ENCODE measurements at regions not wholly inside any gene's neighbourhood (a gene's known extent, or its start where the extent isn't known, plus 50 kb on each side); places are given as distances from the start of the nearest gene placed in this dataset.

DNA sequence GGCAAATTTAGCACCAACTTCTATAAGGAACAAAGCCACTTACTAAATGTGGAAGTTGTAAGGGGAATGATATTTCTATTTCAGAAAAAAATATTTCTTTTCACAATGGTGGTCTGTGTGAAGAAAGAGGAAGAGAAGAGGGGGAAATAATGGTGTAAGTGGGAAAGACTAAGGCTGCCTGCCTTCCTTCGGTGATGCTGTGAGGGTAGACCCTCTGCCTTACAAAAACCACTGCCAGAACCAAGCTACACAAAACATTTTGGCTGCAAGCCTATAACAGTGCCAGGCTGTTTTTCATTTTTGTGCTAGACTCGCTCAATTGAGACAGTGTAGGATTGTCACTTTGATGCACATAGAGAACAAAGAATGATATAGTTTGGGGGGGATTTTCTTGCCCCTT, 286.6 kb downstream of the ZEB2 start:
- Mint-ChIP-seq H3K36me3 (peaks cover 0 to 5% (median 3%) of the 10 kb centered on the region in 3 donors), H3K4me3 (peak overlapping the region in 3 of 5 donors; percentile 2 to 63 (median 28)), H3K27me3 (ENCODE audit: low read depth in 3 of 3) (no peaks in the 10 kb centered on the region), H3K27ac (peak overlapping the region in 2 of 6 donors; percentile 27 to 57), H3K4me1 (peaks cover 42 to 58% of the 10 kb centered on the region in 2 donors), H3K9me3 (no peaks in the 10 kb centered on the region)
- no peak for DNase-seq

DNA sequence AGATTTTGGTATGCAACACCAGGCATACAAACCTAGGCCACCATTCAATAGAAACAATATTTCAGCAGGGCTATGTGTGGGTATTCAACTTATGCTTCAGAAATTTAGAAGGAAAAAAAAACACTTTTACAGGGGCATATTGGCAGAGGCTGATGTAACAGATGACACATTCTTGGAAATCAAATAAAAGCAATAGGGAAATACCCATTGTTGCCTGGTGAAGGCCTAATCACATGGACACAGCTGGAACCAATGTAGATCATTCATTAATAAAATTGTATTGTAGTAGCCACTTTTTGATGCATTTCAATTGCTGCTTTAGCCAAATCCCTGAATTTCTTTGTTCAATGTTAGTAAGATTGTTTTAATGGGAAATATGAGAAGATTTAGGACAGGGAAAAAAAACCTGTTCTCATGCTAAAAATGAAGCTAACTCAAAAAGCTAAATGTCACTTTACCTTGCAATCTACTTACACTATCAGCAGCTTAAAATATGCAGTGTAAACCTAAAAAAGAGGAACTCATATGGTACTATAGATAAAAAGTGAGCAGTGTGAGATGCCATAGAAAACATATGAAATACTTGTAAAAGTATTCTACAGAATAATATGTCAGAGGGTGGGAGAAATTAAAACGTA, 289.4 kb downstream of the ZEB2 start:
- DNase-seq = no peak
- H3K27me3 Mint-ChIP-seq (ENCODE audit: low read depth in 3 of 3) = no peaks in the 10 kb centered on the region
- H3K9me3 Mint-ChIP-seq = no peaks in the 10 kb centered on the region
- H3K27ac Mint-ChIP-seq = no peak overlapping the region
- H3K4me1 Mint-ChIP-seq = peaks cover 31 to 52% of the 10 kb centered on the region in 2 donors
- no peak overlapping the region for H3K4me3 Mint-ChIP-seq
- peaks cover 0 to 3% (median 0%) of the 10 kb centered on the region in 3 donors for H3K36me3 Mint-ChIP-seq

- Mint-ChIP-seq H3K36me3 (peaks cover 0 to 3% (median 0%) of the 10 kb centered on the region in 3 donors), H3K27ac (no peak overlapping the region), H3K27me3 (ENCODE audit: low read depth in 3 of 3) (no peaks in the 10 kb centered on the region), H3K4me3 (no peak overlapping the region), H3K9me3 (no peaks in the 10 kb centered on the region), H3K4me1 (peaks cover 29 to 47% of the 10 kb centered on the region in 2 donors)
- no peak for DNase-seq
Observed at GRCh38 chr2:144230033-144230432, 289.9 kb downstream of the ZEB2 start.

DNA sequence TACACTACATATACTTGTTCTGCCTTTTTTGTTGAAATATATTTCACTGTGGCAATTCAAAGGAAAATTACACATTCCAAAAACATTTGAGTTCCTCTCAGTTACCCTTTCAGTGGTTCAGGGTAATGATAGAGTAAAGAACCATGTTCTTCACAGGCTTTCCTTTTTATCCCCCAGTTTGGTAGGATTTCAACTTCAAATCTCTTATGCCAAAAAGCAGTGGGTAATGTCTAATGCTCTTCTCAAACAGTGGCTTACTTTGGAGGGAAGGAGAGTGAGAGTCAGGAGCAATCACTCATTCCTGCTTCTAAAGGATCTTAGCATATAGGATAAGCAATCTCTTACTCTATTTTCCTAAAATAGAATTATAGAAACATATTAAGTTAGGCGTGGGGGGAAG, 290.6 kb downstream of the ZEB2 start:
- Mint-ChIP-seq H3K4me1 (peaks cover 23 to 39% of the 10 kb centered on the region in 2 donors), H3K4me3 (no peak overlapping the region), H3K27me3 (ENCODE audit: low read depth in 3 of 3) (no peaks in the 10 kb centered on the region), H3K27ac (no peak overlapping the region), H3K9me3 (no peaks in the 10 kb centered on the region), H3K36me3 (peaks cover 0 to 3% (median 0%) of the 10 kb centered on the region in 3 donors)
- DNase-seq = no peak

DNA sequence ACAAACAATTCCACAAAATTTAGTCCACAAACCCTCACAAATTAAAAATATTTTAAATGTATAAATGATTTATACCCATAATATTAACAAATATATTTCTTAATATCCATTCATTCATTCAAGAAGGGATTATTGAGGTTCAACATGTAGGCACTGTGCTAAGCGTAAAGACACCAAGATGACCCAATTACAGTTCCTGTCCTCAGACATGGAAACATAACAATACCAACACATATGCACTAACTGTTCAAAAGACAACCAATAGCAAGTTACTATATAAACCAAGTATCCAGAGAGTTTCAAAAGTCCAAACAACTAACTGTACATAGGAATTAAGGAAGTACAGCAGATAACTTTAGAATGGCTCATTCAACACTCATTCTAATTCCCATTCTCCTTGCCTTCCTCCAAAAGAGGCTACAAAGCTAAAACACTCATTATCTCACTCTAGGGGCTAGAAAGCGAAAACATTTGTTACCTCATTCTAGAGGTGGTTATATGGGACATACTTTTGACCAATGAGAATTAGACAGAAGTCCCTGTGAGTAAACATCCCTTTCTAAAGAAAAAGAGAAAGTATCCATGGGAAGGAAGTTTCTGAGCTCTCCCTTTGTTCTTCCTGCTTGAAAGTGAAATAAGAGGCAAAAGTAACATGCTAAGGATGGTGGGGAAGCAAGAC, 292.4 kb downstream of the ZEB2 start:
- H3K27me3 Mint-ChIP-seq (ENCODE audit: low read depth in 3 of 3) = no peaks in the 10 kb centered on the region
- peak overlapping the region in 1 of 5 donors; percentile 34 for H3K4me3 Mint-ChIP-seq
- peaks cover 8 to 22% of the 10 kb centered on the region in 2 donors for H3K4me1 Mint-ChIP-seq
- peaks cover 0 to 3% (median 0%) of the 10 kb centered on the region in 3 donors for H3K36me3 Mint-ChIP-seq
- peak overlapping the region in 1 of 6 donors; percentile 12 for H3K27ac Mint-ChIP-seq
- no peak for DNase-seq
- H3K9me3 Mint-ChIP-seq = no peaks in the 10 kb centered on the region

GRCh38 chr2:144225076-144225475, 294.8 kb downstream of the ZEB2 start:
- H3K9me3 Mint-ChIP-seq = no peaks in the 10 kb centered on the region
- no peak overlapping the region for H3K4me3 Mint-ChIP-seq
- H3K27me3 Mint-ChIP-seq (ENCODE audit: low read depth in 3 of 3) = no peaks in the 10 kb centered on the region
- no peak for DNase-seq
- peaks cover 6 to 15% of the 10 kb centered on the region in 2 donors for H3K4me1 Mint-ChIP-seq
- peaks cover 0 to 3% (median 0%) of the 10 kb centered on the region in 3 donors for H3K36me3 Mint-ChIP-seq
- no peak overlapping the region for H3K27ac Mint-ChIP-seq

GRCh38 chr2:144224472-144224871, 295.4 kb downstream of the ZEB2 start:
- no peak overlapping the region for H3K27ac Mint-ChIP-seq
- peaks cover 6 to 15% of the 10 kb centered on the region in 2 donors for H3K4me1 Mint-ChIP-seq
- peaks cover 0 to 3% (median 0%) of the 10 kb centered on the region in 3 donors for H3K36me3 Mint-ChIP-seq

DNA sequence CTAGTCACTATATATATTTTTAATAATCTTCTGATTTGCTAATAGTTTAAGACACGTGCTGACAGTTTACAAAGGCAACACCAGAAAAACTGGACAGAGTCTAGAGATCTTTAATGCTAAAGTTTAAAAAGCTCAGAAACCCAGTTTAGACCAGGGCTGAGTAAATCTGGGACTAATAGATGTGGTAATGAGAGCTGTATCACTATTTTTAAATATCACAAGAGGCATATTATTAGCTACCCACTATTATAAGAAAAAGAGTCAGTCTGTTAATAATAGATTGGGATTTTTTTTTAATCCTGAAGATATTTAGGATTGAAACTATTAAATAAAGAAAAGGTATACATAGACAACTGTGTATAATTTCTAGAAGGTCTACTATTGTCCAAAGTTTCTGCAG, 299.9 kb downstream of the ZEB2 start:
- H3K4me3 Mint-ChIP-seq = no peak overlapping the region

More at GRCh38 chr2:144224472-144224871, 295.4 kb downstream of the ZEB2 start:
- no peak for DNase-seq
- no peak overlapping the region for H3K4me3 Mint-ChIP-seq
- H3K27me3 Mint-ChIP-seq (ENCODE audit: low read depth in 3 of 3) = no peaks in the 10 kb centered on the region
- H3K9me3 Mint-ChIP-seq = no peaks in the 10 kb centered on the region

GRCh38 chr2:144217853-144218633, 301.9 kb downstream of the ZEB2 start:
- H3K36me3 Mint-ChIP-seq = no peaks in the 10 kb centered on the region
- no peak overlapping the region for H3K27ac Mint-ChIP-seq
- peaks cover 22 to 30% of the 10 kb centered on the region in 2 donors for H3K4me1 Mint-ChIP-seq
- no peaks in the 10 kb centered on the region for H3K9me3 Mint-ChIP-seq
- no peak overlapping the region for H3K4me3 Mint-ChIP-seq
- DNase-seq = no peak
- no peaks in the 10 kb centered on the region for H3K27me3 Mint-ChIP-seq (ENCODE audit: low read depth in 3 of 3)

More for the DNA sequence above, 299.9 kb downstream of the ZEB2 start:
- Mint-ChIP-seq H3K9me3 (no peaks in the 10 kb centered on the region), H3K36me3 (no peaks in the 10 kb centered on the region), H3K4me1 (peaks cover 10 to 14% of the 10 kb centered on the region in 2 donors), H3K27ac (no peak overlapping the region), H3K27me3 (ENCODE audit: low read depth in 3 of 3) (no peaks in the 10 kb centered on the region)
- no peak for DNase-seq

DNA sequence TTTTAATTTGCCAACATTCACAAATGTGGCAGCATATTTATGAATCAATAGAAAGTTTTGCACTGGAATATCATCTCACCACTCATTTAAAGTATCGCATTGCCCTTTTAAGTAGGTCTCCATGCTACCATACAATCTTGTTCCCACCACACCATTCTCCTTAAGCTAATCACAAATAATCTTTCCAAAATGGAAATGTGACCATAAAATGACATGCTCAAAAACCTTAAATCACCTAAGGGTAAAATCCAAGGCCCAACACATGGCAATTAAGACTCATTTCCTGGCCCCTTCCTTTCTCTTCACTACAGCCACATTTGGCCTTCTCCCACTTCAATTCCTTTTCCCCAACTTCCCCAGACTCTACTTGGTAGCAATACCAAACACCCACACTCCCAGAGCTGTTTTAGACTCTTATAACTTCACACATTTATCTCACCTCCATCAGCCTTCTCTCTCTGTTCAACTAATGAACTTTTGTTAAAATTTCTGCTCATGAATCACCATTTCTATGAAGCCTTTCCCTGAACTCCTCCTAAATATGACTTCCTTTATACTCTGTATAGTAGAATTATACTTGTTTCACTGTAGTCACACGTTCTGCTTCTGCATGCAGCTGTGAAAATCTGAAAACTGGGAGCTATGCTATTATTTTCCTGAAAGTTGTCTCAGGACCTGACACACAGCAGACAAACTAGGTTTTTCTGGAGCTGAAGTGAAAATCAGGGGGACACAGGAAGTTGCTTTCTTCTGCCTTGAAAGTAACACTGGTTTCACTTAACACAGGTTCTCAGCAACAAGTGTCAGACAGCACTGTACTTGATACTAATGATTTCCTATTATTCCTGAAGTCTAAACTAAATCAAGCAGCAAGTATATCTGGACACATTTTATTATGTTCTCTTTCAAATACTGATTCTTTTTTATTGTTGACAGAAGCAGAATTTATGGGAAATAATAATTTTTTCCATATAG, 303.9 kb downstream of the ZEB2 start:
- Mint-ChIP-seq H3K27me3 (ENCODE audit: low read depth in 3 of 3) (no peaks in the 10 kb centered on the region), H3K36me3 (peaks cover 0 to 4% (median 1%) of the 10 kb centered on the region in 3 donors), H3K4me3 (peak overlapping the region in 2 of 5 donors; percentile 18 to 23), H3K9me3 (no peaks in the 10 kb centered on the region), H3K27ac (peak overlapping the region; percentile 55 to 91 (median 77)), H3K4me1 (peaks cover 33 to 43% of the 10 kb centered on the region in 2 donors)
- peak; percentile 13 to 32 (median 23) for DNase-seq

DNA sequence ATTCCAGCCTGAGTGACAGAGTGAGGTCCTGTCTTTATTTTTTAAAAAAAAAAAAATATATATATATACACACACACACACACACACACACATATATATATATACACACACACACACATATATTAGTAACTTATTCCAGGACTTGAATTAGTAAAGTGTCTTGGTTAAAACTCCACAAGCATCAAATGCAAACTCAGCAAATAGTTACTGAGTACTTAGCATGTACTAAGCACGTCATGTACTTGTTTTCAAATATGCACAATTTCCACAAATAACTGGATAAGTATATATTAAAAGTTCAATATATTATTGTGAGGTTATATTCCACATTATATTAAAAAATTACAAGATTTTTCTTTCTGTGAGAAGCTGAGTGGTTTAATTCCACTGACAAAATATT, 304.7 kb downstream of the ZEB2 start:
- H3K27me3 Mint-ChIP-seq (ENCODE audit: low read depth in 3 of 3) = no peaks in the 10 kb centered on the region
- H3K9me3 Mint-ChIP-seq = no peaks in the 10 kb centered on the region
- H3K27ac Mint-ChIP-seq = no peak overlapping the region

GRCh38 chr2:144213797-144214196, 306.1 kb downstream of the ZEB2 start:
- H3K4me3 Mint-ChIP-seq = peak overlapping the region; percentile 46 to 84 (median 50)
- no peaks in the 10 kb centered on the region for H3K9me3 Mint-ChIP-seq
- peaks cover 0 to 13% (median 10%) of the 10 kb centered on the region in 3 donors for H3K36me3 Mint-ChIP-seq
- peaks cover 34 to 54% of the 10 kb centered on the region in 2 donors for H3K4me1 Mint-ChIP-seq
- H3K27me3 Mint-ChIP-seq (ENCODE audit: low read depth in 3 of 3) = no peaks in the 10 kb centered on the region
- peak overlapping the region; percentile 12 to 84 (median 62) for H3K27ac Mint-ChIP-seq
- DNase-seq = no peak

More for the DNA sequence above, 304.7 kb downstream of the ZEB2 start:
- DNase-seq = no peak
- Mint-ChIP-seq H3K4me1 (peaks cover 34 to 48% of the 10 kb centered on the region in 2 donors), H3K4me3 (no peak overlapping the region), H3K36me3 (peaks cover 0 to 7% (median 5%) of the 10 kb centered on the region in 3 donors)

DNA sequence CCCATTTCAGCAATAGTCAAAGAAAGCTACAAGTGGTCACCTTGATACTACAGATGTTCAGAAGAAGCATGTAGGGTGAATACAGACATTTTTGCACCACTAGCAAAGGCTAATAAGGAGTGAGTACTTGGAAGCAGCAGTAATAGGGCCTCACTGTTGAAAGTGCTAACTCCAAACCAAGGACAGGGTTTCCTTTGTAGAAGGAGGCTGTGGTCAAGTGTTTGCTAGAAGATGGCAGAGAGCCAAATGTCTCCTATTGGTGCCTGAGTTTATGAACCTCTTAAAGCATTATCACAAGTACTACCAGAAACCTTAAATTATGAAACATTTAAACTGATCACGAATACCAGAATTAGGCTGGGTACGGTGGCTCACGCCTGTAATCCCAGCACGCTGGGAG, 308.1 kb downstream of the ZEB2 start:
- H3K4me1 Mint-ChIP-seq = peaks cover 34 to 54% of the 10 kb centered on the region in 2 donors
- H3K27me3 Mint-ChIP-seq (ENCODE audit: low read depth in 3 of 3) = no peaks in the 10 kb centered on the region
- H3K4me3 Mint-ChIP-seq = no peak overlapping the region
- no peak overlapping the region for H3K27ac Mint-ChIP-seq
- H3K9me3 Mint-ChIP-seq = no peaks in the 10 kb centered on the region
- peaks cover 10 to 25% (median 21%) of the 10 kb centered on the region in 3 donors for H3K36me3 Mint-ChIP-seq
- DNase-seq = no peak
